ENCODE measurements at regions not wholly inside any gene's neighbourhood (a gene's known extent, or its start where the extent isn't known, plus 50 kb on each side); places are given as distances from the start of the nearest gene placed in this dataset.
"Not testable (repeated sequence)": the region's sequence is repeated elsewhere in the genome, so short reads cannot be mapped to it uniquely, and the experiment has no call there.

- TF ChIP-seq CTCF (conservative IDR thresholded peaks at IDR 0.05; ENCODE audit: low read length); EZH2phosphoT487 (IDR thresholded peaks at IDR 0.05; ENCODE audit: borderline replicate concordance, low read depth, low read length): not testable (repeated sequence)
Observed at GRCh38 chr16:18131587-18131986, 204.9 kb downstream of the NPIPA8 start.
